Left renal cortex interstitium (tissue), 4 donors: ENCODE measurements at regions not wholly inside any gene's neighbourhood (a gene's known extent, or its start where the extent isn't known, plus 50 kb on each side); places are given as distances from the start of the nearest gene placed in this dataset.

ENCODE experiments used
- DNase-seq, 4 donors: peaks; one replicate each; pipeline ENCODE4 v3.0.0-alpha.2; 2013; ENCODE audit warnings: low read depth in 4 of 4, low spot score in 2 of 4, missing footprints in 1 of 4

DNA sequence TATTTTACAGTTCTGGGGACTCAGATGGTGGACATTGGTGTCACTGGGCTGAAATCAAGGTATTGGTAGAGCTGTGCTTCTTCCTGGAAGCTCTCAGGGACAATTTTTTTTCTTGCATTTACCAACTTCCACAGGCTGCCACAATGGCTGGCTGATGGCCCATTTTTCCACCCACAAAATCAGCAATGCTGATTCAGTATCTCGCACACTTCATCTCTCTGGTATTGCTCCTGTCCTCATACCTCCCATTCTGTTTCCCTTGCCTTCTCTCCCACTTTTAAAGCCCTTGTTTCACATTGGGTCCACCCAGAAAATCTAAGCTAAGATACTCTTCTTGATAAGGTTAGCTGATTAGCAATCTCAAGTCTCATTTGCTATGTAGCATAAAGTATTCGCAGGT, 530.9 kb upstream of the POM121L12 start:
- no peak for DNase-seq

DNA sequence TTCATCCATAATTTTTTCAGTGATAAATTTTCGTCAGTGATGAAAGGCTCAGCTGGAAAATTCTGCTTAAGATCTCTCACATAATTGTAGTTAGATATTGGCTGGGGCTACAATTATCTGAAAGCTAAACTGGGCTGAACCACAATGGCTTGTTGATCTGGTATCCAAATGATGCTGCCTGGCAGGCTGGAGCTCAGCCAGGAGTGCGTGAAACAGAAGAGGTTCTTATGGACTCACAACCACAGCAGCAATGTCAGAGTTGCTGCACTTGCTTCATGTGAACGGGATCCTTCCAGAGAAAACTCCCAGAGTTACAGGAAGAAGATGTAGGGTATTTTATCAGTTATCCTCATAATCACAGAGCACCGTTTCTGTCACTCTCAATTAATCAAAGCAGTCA, 533.2 kb upstream of the POM121L12 start:
- DNase-seq: no peak

DNA sequence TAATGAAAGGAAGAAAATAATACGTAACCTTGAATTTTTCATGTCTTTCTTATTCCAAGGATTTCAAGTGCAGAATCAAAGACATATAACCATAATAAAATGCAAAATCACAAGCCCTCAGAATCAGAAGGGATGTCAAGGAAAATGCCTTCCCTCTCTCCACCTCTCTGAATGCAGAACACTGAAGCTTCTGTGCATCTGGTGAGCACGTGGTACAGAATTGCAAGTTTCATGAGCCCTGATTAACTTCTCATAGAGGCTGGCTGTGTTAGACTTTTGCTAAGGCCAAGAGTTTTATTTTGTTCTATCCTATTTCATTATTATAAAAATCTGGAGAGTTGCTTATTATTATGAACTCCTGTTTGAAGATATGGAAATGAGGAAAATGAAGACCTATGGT, 533.7 kb upstream of the POM121L12 start:
- no peak for DNase-seq

DNA sequence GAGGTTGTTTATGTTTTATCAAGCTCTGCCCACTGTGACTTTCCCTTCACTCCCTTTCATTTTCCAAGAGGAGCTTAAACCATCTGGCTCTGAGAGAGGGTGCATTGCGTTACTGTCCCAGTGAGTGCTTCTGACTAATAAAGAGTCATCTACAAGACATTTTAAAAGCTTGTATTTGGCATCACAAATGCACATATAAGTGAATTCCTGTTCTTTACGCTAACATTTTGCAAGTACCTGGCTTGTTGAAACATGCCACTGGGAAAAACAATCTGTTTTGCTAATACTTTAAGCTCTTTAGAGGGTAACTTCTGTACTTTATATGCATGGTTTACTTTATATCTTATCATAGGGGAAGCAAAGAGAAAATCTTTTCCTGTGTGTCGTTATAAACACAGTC, 534.6 kb upstream of the POM121L12 start:
- no peak for DNase-seq

DNA sequence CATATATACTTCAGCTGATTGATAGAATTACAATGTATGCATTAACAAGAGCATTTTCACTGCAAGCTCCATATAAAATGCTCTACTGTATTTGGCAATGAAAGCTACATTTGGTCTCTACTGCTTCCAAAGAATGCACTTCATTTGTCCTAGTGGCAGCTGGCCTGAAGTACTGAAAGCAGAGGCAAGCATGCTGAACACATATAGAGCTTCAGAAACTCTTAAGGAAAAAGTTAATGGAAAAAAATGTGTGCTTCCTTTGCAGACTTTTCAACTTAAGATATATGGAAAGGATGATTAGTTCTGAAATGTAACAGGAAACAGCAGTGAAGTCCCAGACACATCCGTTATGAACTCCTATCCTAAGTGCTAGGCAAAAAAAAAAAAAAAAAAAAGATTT, 537.1 kb upstream of the POM121L12 start:
- DNase-seq: no peak

DNA sequence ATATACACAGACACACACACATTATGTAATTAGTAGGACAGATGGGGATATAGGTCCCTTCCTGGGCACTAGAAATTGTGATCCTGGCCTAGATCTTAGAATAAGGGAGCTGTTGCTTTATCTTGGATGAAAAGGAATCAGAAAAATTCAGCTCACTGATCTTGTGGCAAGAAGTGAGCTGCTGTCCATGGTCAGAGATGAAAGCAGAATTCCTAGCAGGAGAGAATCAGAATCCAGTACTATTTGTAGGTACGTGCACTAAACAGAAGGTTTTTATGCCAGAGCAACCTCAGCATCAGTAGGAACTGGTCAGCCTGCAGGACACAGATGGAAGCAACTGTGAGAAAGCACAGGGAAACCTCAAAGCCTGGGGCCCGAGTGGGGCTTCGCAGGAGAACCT, 549.2 kb upstream of the POM121L12 start:
- DNase-seq: no peak

DNA sequence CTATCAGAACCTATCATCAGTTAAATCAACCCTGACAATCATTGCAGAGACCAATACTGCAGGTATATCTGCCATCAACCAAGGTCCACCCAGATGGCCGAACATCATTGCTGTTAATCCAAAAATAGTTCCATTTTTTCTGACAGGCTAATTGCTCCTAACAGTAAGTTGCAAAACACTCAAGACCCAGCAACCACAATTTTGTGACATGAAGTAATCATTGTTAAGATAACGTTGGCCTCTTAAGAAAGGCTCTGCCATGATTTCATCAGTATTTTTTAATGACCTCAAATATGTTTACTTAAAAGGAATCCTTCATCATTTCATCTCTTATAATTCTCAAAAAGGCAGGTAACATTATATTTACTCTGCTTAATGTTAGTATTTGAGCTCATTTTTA, 553.4 kb upstream of the POM121L12 start:
- DNase-seq: no peak

DNA sequence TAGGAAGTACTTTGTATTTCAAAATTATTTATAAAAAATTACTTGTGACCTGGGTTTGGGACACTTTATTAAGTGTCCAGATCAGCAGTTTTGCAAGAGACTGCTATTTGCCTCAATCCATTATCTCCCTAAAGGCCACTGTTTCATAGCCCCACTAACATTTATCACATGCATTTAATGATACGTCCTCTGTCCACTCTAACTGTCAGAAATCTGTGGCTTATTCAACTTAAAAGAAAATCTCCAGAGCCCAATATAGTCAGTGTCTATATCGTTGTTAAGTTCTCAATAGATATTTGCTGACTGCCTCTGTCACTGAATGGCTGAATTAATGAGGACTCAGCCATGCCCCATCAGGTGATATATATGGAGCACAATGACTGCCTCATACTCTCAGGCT, 553.9 kb upstream of the POM121L12 start:
- no peak for DNase-seq

DNA sequence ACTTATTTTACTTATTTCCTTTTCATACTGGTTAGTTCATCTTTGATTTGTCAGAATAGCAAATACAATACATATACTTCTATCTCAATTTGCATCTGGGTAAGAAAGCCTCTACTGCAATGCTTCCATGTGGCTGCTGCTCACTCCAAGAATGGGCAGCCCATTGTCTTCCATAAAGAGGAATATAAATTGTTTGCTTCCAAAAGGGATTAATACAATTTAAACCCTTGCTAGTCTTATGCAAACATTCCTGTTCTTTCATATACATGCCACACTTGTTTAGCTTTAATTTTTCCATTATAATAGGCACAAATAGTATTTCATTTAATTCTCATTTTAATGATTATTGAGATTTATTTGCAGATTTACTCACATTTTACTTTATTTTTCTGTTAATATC, 555.4 kb upstream of the POM121L12 start:
- DNase-seq: no peak

DNA sequence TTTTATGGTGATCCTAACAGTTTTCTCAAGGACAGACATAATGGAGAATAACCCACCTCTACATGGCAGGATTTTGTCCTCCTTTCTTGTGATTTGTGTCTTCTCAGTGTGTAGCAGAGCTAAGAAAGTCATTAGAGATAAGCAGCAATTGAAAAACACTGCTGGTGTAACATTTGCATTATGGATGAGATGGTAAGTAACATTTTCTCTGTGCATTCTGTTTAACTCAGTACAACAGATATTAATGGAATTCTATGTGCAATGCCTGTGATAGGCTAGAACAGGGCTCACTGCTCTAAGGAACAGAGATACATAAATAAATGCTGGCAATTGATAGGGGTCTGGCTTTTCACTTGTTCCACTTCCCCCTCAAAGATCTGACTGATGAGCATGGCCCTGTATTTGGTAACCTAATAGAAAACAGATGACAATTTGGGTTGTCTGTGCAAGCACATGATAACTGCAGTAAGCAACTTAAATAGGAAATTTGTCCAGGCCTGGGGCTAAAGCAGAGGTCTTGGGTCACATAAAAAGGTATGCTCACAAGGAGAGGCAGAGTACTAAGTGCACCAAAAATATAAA, 560.3 kb upstream of the POM121L12 start:
- no peak for DNase-seq

DNA sequence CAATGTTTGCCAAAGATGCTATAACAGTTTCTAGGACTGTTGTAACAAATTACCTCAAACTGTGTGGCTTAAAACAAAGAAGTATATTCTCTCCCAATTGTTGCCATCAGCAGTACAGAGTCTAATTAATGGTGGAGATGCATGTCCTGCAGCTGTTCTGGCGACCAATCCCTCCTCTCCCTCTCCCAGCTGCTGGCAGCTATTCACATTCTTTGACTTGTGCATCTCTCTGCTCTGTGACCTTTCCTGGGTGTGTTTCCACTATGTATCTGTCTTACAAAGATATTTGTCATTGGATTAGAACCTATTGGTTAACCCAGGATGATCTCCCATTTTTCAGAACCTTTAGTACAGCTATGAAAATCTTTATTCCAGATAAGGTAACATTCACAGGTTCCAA, 561.7 kb upstream of the POM121L12 start:
- no peak for DNase-seq

DNA sequence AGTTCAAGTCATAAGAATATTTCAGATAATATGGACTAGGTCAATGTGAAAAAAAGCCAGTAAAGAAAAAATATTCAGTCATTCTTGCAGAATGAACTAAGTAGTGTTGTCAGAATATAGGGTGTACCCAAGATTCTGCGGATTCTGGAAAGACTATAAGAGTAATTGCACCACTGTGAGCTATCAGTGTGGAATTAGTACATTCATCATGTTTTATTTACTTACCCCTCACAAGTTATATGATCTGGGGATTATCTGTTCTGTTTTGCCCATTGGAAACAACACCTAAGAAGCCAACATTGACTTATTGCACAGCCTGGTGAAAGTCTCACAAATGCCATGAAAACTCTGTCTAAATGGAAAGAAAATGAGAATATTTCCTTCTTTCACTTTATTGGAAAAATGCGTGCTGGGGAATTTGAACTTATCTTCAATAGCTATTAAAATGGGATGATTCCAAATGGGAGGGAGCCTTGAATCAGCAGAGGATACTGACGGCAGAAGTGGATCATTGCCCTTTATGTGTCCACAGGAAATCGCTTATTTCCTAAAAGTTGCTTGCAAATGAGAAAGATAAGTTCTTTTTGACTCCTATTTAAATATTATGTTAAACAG, 563.3 kb upstream of the POM121L12 start:
- no peak for DNase-seq

DNA sequence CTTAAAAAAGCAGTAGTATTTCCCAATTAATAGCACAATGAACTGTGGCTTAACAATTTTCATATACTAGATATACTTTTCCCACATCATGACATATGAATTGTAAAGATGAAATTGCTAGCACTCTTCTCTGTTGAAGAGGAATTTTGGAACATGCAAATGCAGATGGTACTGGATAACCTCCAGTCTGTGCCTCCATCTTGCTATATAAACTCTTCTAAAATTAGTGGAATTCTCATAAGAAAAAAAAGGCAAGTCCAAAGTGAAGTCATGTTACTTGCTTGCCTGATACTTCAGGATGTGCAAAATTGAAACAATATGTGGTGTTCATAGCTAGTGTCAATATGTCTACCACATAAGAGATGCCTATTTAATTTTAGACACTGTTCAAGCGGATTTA, 570.2 kb upstream of the POM121L12 start:
- no peak for DNase-seq

DNA sequence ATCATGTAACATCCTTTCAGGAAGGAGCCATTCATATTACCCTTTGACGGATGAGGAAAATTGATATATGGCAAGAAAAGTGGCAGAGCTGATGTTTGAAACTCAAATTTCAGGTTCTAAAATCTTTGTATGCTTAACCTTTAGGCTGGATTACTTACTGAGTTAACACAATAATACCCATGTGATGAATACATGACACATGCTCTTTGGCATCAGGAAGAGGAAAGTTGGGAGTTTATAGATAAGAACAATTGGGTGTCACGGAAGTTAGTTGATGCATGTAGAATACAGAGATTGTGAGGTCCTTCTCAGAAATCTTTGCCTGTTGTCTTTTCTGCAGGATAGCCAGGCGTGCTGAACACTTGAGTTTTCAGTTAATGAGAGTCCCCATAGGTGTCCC, 572.1 kb upstream of the POM121L12 start:
- DNase-seq: no peak

DNA sequence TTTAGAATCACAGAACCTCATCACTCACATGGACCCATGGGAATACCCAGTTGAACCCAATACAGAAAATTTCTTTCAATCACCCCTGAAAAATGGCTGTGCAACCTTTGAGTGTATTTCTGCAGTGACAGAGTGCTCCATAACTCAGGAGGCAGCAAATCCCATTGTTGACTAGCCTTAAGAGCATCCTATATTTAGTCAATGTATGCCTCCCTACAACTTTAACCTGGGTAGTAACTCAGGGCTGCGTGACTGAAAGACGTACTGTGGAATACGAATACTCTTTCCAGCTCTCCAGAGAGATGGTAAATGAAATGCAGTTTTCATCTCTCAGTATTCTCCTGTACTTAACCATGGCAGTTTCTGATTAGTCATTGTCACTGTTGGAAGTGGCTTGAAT, 573.0 kb upstream of the POM121L12 start:
- no peak for DNase-seq

DNA sequence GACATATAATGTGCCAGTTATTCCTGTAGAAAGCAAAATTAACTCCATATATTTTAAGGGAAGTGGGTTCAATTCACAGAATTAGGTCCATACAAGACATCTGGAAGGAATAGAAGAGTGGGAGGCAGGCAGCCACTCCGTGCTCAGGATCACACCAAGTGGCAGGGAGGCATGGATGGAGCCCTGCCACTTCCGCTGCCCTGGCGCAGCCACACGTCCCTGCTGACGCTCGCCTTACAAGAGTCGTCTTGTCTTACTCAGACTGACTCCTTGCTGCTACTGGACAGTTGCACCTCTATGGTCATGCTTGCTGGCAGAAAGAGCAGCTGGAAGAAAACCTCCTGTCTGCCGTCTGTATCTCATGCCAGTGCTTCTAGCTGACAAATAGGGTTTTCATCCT, 579.9 kb upstream of the POM121L12 start:
- DNase-seq: no peak

DNA sequence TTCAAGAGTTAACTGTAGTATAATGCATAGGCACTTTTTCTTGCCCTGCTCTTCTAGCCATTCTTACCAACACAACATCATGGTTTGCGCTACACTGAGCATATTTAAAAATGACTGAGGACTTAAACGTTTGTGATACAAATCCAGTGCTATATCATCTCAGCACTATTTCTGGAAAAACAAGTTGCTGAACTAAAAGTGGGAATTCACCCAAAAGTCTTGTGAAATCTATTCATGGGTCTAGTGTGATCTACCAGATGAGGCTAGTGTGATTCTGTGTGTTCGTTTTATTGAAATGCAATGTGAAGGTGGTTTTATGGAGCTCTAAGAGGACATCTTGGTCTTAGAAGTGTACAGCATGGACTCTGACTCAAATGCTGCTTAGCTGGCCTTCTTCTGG, 584.6 kb upstream of the POM121L12 start:
- DNase-seq: no peak

DNA sequence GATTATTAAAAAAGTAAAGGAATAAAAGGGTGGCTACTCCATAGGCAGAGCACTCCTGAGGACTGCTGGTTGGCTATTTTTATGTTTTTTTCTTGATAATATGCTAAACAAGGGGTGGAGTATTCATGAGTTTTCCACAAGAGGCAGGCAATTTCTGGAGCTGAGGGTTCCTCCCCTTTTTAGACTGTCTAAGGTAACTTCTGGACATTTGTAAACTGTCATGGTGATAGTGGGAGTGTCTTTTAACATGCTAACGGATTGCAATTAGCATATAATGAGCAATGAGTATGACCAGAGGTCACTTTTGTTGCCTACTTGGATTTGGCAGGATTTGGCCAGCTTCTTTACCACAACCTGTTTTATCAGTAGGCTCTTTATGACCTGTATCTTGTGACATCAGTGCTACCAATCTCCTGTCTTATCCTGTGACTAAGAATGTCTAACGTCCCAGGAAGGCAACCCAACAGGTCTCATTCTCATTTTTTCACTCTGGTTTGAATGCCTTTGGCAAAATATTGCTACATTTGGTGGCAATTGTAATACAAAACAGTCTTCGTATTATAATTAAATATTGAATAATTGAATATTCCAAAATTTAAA, 587.8 kb upstream of the POM121L12 start:
- no peak for DNase-seq

DNA sequence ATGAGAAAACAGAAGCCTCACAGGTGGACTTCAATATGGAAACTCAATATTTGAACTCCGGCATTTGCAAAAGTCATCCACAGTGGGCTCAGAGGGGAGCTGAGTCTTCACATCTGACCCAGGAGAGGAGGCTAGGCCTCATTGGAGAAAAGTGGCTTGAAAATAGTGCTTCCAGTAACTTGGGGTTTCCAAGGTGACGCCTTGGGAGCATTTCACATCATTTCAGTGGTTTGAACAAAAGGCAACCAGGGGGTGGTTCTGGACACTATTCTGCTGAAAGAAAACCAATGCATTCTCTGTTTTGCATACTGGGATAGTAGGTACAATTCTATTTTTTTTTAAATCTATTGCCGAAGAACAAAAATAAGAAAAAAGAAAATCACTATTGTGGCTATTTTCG, 599.2 kb upstream of the POM121L12 start:
- DNase-seq: no peak

DNA sequence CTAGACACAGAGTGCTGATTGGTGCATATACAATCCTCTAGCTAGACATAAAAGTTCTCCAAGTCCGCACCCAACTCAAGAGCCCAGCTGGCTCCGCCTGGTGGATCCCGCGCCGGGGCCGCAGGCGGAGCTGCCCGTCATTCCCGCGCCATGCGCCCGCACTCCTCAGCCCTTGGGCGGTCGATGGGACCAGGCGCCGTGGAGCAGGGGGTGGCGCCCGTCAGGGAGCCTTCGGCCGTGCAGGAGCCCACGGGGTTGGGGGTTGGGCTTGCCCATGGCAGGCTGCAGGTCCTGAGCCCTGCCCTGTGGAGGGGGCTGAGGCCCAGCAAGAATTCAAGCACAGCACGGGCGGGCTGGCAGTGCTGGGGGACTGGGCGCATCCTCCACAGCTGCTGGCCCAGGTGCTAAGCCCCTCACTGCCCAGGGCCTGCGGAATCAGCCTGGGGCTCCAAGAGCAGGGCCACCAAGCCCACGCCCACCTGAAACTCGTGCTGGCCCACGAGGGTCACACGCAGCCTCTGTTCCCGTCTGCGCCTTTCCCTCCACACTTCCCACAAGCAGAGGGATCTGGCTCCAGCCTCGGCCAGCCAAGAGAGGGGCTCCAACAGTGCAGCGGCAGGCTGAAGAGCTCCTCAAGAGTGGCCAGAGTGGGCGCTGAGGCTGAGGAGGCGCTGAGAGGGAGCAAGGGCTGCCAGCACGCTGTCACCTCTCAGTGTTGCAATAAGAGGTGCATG, 604.2 kb upstream of the POM121L12 start:
- DNase-seq: no peak

DNA sequence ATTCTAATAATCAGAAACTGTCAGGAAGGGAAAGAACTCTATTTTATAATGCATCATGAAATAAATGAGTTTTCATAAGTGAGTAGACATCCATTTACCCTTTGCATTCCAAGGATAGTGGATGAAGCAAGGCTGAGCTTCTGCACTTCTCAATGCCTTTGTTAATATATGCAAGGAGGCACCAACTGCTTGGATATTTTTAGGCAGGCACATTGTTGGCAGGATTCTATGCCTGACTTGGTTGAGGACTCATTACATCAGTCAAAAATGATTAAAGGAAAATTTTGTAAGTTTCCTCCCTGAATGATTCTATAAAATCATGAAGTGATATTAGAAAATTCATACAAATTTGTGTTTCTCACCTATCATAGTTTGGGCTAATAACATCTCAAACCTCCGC, 612.2 kb upstream of the POM121L12 start:
- no peak for DNase-seq

DNA sequence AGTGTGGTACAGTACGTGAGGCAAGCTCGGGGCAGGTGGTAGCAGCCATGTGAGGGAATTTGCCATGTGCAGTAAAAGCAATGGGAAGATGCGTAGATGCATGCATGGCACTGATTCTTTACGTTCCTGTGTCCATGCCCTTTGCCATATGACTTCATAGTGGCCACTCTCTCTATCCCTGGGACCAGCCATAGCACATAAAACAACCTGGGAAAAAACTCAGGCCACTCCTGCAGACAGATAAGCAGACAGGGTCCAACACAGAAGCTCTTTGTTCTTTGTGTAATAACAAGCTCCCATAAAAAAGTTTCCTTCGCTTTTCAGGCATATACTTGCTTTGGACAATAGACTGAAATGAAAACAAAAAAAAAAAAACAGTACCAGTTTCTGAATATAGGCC, 622.4 kb upstream of the POM121L12 start:
- no peak for DNase-seq
